ENCODE measurements at regions not wholly inside any gene's neighbourhood (a gene's known extent, or its start where the extent isn't known, plus 50 kb on each side); places are given as distances from the start of the nearest gene placed in this dataset.
A peak's percentile ranks its signal among the peaks of the same experiment; 100 is the strongest.
"Not testable (repeated sequence)": the region's sequence is repeated elsewhere in the genome, so short reads cannot be mapped to it uniquely, and the experiment has no call there.

- no peak overlapping the region for H2AFZ ChIP-seq (ENCODE audit: low read length)
- no peaks in the 10 kb centered on the region for H3K9me3 ChIP-seq (ENCODE audit: low read length)
- H4K20me1 ChIP-seq (ENCODE audit: low read length): no peaks in the 10 kb centered on the region
- no peak overlapping the region for H3K27ac ChIP-seq (ENCODE audit: low read length)
- H3K36me3 ChIP-seq (ENCODE audit: low read depth, low read length): no peaks in the 10 kb centered on the region
- CTCF ChIA-PET: no interaction called here
- H3K9ac ChIP-seq (ENCODE audit: low read length): no peak overlapping the region
- POLR2A ChIA-PET (ENCODE audit: unreplicated experiment): no interaction called here
- no peaks in the 10 kb centered on the region for H3K9me2 ChIP-seq (replicated peaks; ENCODE audit: low read length)
- no peaks in the 10 kb centered on the region for H3F3A ChIP-seq (ENCODE audit: low read length, unreplicated experiment)
- intact Hi-C loops (cut with micrococcal nuclease): no loop called here
- no peaks in the 10 kb centered on the region for H3K4me1 ChIP-seq (ENCODE audit: insufficient read depth, low read length)
- no peaks in the 10 kb centered on the region for H3K79me2 ChIP-seq (ENCODE audit: low read length)
- H3K4me3 ChIP-seq (ENCODE audit: low read length): no peak overlapping the region
- TF ChIP-seq CTCF (conservative IDR thresholded peaks at IDR 0.05; ENCODE audit: low read depth, low read length): no peak
- TF ChIP-seq EZH2phosphoT487 (IDR thresholded peaks at IDR 0.05; ENCODE audit: borderline replicate concordance, low read length): no peak
- no peak for TF ChIP-seq EZH2 (IDR thresholded peaks at IDR 0.05; ENCODE audit: low read length, unreplicated experiment)
- BruUV-seq (replicated peaks): no TSS peak
- no peak overlapping the region for H3K4me2 ChIP-seq (ENCODE audit: low read length)
- DNase-seq (no peak), ATAC-seq (peak; percentile 67)
- no peaks in the 10 kb centered on the region for H3K27me3 ChIP-seq (ENCODE audit: low read length)
Observed at GRCh38 chr17:26731005-26731921, 562.7 kb upstream of the WSB1 start.

GRCh38 chr17:26731926-26732325 is 562.0 kb upstream of the WSB1 start:
- H3K27me3 ChIP-seq (ENCODE audit: low read length); H3K27ac ChIP-seq (ENCODE audit: low read length); CTCF ChIA-PET; H4K20me1 ChIP-seq (ENCODE audit: low read length); H3K9me2 ChIP-seq (replicated peaks; ENCODE audit: low read length); intact Hi-C loops (cut with micrococcal nuclease); H3K4me1 ChIP-seq (ENCODE audit: insufficient read depth, low read length); H3K9ac ChIP-seq (ENCODE audit: low read length); BruUV-seq (replicated peaks); DNase-seq; H3K79me2 ChIP-seq (ENCODE audit: low read length); H3K4me2 ChIP-seq (ENCODE audit: low read length); H3F3A ChIP-seq (ENCODE audit: low read length, unreplicated experiment); POLR2A ChIA-PET (ENCODE audit: unreplicated experiment); H3K36me3 ChIP-seq (ENCODE audit: low read depth, low read length); H3K9me3 ChIP-seq (ENCODE audit: low read length); H2AFZ ChIP-seq (ENCODE audit: low read length); H3K4me3 ChIP-seq (ENCODE audit: low read length); ATAC-seq: not testable (repeated sequence)

- H3K9me3 ChIP-seq (ENCODE audit: low read length); intact Hi-C loops (cut with micrococcal nuclease); H3K4me2 ChIP-seq (ENCODE audit: low read length); H3K36me3 ChIP-seq (ENCODE audit: low read depth, low read length); H3K79me2 ChIP-seq (ENCODE audit: low read length); BruUV-seq (replicated peaks); ATAC-seq; H3K4me1 ChIP-seq (ENCODE audit: insufficient read depth, low read length); H3K27me3 ChIP-seq (ENCODE audit: low read length); CTCF ChIA-PET; H3K4me3 ChIP-seq (ENCODE audit: low read length); H3F3A ChIP-seq (ENCODE audit: low read length, unreplicated experiment); POLR2A ChIA-PET (ENCODE audit: unreplicated experiment); H2AFZ ChIP-seq (ENCODE audit: low read length); H3K9me2 ChIP-seq (replicated peaks; ENCODE audit: low read length); H3K27ac ChIP-seq (ENCODE audit: low read length); DNase-seq; H3K9ac ChIP-seq (ENCODE audit: low read length); H4K20me1 ChIP-seq (ENCODE audit: low read length): not testable (repeated sequence)
Observed at GRCh38 chr17:26734775-26735174, 559.1 kb upstream of the WSB1 start.

GRCh38 chr17:26735977-26736376 is 557.9 kb upstream of the WSB1 start:
- DNase-seq; ATAC-seq; H4K20me1 ChIP-seq (ENCODE audit: low read length); H3K4me2 ChIP-seq (ENCODE audit: low read length); H3K4me3 ChIP-seq (ENCODE audit: low read length); H3K79me2 ChIP-seq (ENCODE audit: low read length); BruUV-seq (replicated peaks); H3K9me3 ChIP-seq (ENCODE audit: low read length); H3K27me3 ChIP-seq (ENCODE audit: low read length); H3K9me2 ChIP-seq (replicated peaks; ENCODE audit: low read length); H3K4me1 ChIP-seq (ENCODE audit: insufficient read depth, low read length); H3K9ac ChIP-seq (ENCODE audit: low read length); H3F3A ChIP-seq (ENCODE audit: low read length, unreplicated experiment); CTCF ChIA-PET; intact Hi-C loops (cut with micrococcal nuclease); H2AFZ ChIP-seq (ENCODE audit: low read length); POLR2A ChIA-PET (ENCODE audit: unreplicated experiment); H3K36me3 ChIP-seq (ENCODE audit: low read depth, low read length); H3K27ac ChIP-seq (ENCODE audit: low read length): not testable (repeated sequence)

Data from PC-3 (cell line).